ENCODE measurements at regions not wholly inside any gene's neighbourhood (a gene's known extent, or its start where the extent isn't known, plus 50 kb on each side); places are given as distances from the start of the nearest gene placed in this dataset.
A peak's percentile ranks its signal among the peaks of the same experiment; 100 is the strongest.

- H3K36me3 ChIP-seq (replicated peaks; ENCODE audit: insufficient read depth, low read depth), result no peaks in the 10 kb centered on the region
- no peaks in the 10 kb centered on the region for H3K9me2 ChIP-seq (replicated peaks; ENCODE audit: insufficient read depth)
- H3K4me2 ChIP-seq, result no peak overlapping the region
- H3K9me3 ChIP-seq (ENCODE audit: low read depth), result no peaks in the 10 kb centered on the region
- no peak overlapping the region for H2AFZ ChIP-seq
- H3K27me3 ChIP-seq, result no peaks in the 10 kb centered on the region
- TF ChIP-seq CTCF (IDR thresholded peaks at IDR 0.05; ENCODE audit: poor library complexity) (no peak), EZH2 (IDR thresholded peaks at IDR 0.05; ENCODE audit: borderline replicate concordance) (no peak), EZH2phosphoT487 (IDR thresholded peaks at IDR 0.05; ENCODE audit: low read depth, severe bottlenecking, unreplicated experiment) (no peak)
- 71% methylated on average over 7 of the region's 7 CpGs for WGBS (ENCODE audit: low lambda C conversion rate, missing lambda C conversion rate)
- DNase-seq (ENCODE audit: low spot score), result no peak
- H3K79me2 ChIP-seq, result no peaks in the 10 kb centered on the region
- peaks cover 2% of the 10 kb centered on the region for H3K4me1 ChIP-seq (ENCODE audit: insufficient read depth)
- H3K4me3 ChIP-seq, result no peak overlapping the region
- peak overlapping the region; percentile 64 for H3K27ac ChIP-seq
- no peaks in the 10 kb centered on the region for H4K20me1 ChIP-seq (ENCODE audit: insufficient read depth, poor library complexity, severe bottlenecking)
Observed at GRCh38 chr11:121795174-121795573, 320.8 kb downstream of the BLID start.

- Histone ChIP-seq H3K4me2 (no peak overlapping the region), H3K36me3 (replicated peaks; ENCODE audit: insufficient read depth, low read depth) (no peaks in the 10 kb centered on the region), H4K20me1 (ENCODE audit: insufficient read depth, poor library complexity, severe bottlenecking) (no peaks in the 10 kb centered on the region), H3K4me3 (no peak overlapping the region), H3K27me3 (no peaks in the 10 kb centered on the region), H2AFZ (no peak overlapping the region), H3K9me3 (ENCODE audit: low read depth) (no peaks in the 10 kb centered on the region), H3K79me2 (no peaks in the 10 kb centered on the region), H3K4me1 (ENCODE audit: insufficient read depth) (no peaks in the 10 kb centered on the region), H3K27ac (peak overlapping the region; percentile 64), H3K9me2 (replicated peaks; ENCODE audit: insufficient read depth) (no peaks in the 10 kb centered on the region)
- WGBS (ENCODE audit: low lambda C conversion rate, missing lambda C conversion rate), result 93% methylated on average over 22 of the region's 22 CpGs
- TF ChIP-seq EZH2 (IDR thresholded peaks at IDR 0.05; ENCODE audit: borderline replicate concordance), result no peak
- TF ChIP-seq EZH2phosphoT487 (IDR thresholded peaks at IDR 0.05; ENCODE audit: low read depth, severe bottlenecking, unreplicated experiment), result no peak
- TF ChIP-seq CTCF (IDR thresholded peaks at IDR 0.05; ENCODE audit: poor library complexity), result no peak
- DNase-seq (ENCODE audit: low spot score), result no peak
Observed at GRCh38 chr11:121794671-121795141, 321.3 kb downstream of the BLID start.

- Histone ChIP-seq H3K9me3 (ENCODE audit: low read depth) (no peaks in the 10 kb centered on the region), H3K27me3 (no peaks in the 10 kb centered on the region), H3K4me3 (no peak overlapping the region), H3K36me3 (replicated peaks; ENCODE audit: insufficient read depth, low read depth) (no peaks in the 10 kb centered on the region), H2AFZ (no peak overlapping the region), H3K27ac (peak overlapping the region; percentile 64), H3K79me2 (no peaks in the 10 kb centered on the region), H3K4me1 (ENCODE audit: insufficient read depth) (no peaks in the 10 kb centered on the region), H3K4me2 (peak overlapping the region; percentile 19), H4K20me1 (ENCODE audit: insufficient read depth, poor library complexity, severe bottlenecking) (no peaks in the 10 kb centered on the region), H3K9me2 (replicated peaks; ENCODE audit: insufficient read depth) (no peaks in the 10 kb centered on the region)
- no peak for DNase-seq (ENCODE audit: low spot score)
- TF ChIP-seq CTCF (IDR thresholded peaks at IDR 0.05; ENCODE audit: poor library complexity) (no peak), EZH2phosphoT487 (IDR thresholded peaks at IDR 0.05; ENCODE audit: low read depth, severe bottlenecking, unreplicated experiment) (no peak), EZH2 (IDR thresholded peaks at IDR 0.05; ENCODE audit: borderline replicate concordance) (no peak)
- 91% methylated on average over 6 of the region's 6 CpGs for WGBS (ENCODE audit: low lambda C conversion rate, missing lambda C conversion rate)
Observed at GRCh38 chr11:121793916-121794315, 322.1 kb downstream of the BLID start.

GRCh38 chr11:121793291-121793690 lies 322.7 kb downstream of the BLID start:
- H3K4me1 ChIP-seq (ENCODE audit: insufficient read depth), result no peaks in the 10 kb centered on the region
- peak overlapping the region; percentile 64 for H3K27ac ChIP-seq
- H4K20me1 ChIP-seq (ENCODE audit: insufficient read depth, poor library complexity, severe bottlenecking), result no peaks in the 10 kb centered on the region
- H3K9me2 ChIP-seq (replicated peaks; ENCODE audit: insufficient read depth), result no peaks in the 10 kb centered on the region
- no peaks in the 10 kb centered on the region for H3K9me3 ChIP-seq (ENCODE audit: low read depth)
- DNase-seq (ENCODE audit: low spot score), result peak; percentile 36
- no peak overlapping the region for H3K4me3 ChIP-seq
- WGBS (ENCODE audit: low lambda C conversion rate, missing lambda C conversion rate), result 64% methylated on average over 4 of the region's 4 CpGs
- H3K79me2 ChIP-seq, result no peaks in the 10 kb centered on the region
- H3K27me3 ChIP-seq, result no peaks in the 10 kb centered on the region
- TF ChIP-seq CTCF (IDR thresholded peaks at IDR 0.05; ENCODE audit: poor library complexity), result no peak
- no peak for TF ChIP-seq EZH2 (IDR thresholded peaks at IDR 0.05; ENCODE audit: borderline replicate concordance)
- TF ChIP-seq EZH2phosphoT487 (IDR thresholded peaks at IDR 0.05; ENCODE audit: low read depth, severe bottlenecking, unreplicated experiment), result no peak
- no peak overlapping the region for H2AFZ ChIP-seq
- no peak overlapping the region for H3K4me2 ChIP-seq
- no peaks in the 10 kb centered on the region for H3K36me3 ChIP-seq (replicated peaks; ENCODE audit: insufficient read depth, low read depth)

Measured in hepatocyte (in vitro differentiated cells).